ENCODE measurements at regions not wholly inside any gene's neighbourhood (a gene's known extent, or its start where the extent isn't known, plus 50 kb on each side); places are given as distances from the start of the nearest gene placed in this dataset.

DNA sequence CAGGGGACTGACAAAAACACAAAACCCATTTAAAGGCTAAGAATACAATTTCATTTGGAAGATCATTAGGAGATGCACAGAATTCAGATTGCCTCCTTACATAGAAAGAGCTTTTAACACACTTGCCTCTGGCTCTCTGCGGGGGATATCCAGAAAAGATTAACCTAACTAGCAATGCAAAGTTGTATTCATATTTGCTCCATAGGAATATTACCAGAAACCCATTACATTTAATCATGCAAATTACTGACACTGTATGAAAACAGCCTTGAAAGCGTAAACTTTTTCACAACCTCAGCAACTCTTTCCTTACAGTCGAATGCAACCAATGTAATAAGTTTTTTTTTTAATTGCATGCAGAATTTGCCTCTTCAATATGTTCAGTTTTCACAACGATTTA lies 1087.3 kb upstream of the PRKX start:
- TF ChIP-seq, protein P1, sequence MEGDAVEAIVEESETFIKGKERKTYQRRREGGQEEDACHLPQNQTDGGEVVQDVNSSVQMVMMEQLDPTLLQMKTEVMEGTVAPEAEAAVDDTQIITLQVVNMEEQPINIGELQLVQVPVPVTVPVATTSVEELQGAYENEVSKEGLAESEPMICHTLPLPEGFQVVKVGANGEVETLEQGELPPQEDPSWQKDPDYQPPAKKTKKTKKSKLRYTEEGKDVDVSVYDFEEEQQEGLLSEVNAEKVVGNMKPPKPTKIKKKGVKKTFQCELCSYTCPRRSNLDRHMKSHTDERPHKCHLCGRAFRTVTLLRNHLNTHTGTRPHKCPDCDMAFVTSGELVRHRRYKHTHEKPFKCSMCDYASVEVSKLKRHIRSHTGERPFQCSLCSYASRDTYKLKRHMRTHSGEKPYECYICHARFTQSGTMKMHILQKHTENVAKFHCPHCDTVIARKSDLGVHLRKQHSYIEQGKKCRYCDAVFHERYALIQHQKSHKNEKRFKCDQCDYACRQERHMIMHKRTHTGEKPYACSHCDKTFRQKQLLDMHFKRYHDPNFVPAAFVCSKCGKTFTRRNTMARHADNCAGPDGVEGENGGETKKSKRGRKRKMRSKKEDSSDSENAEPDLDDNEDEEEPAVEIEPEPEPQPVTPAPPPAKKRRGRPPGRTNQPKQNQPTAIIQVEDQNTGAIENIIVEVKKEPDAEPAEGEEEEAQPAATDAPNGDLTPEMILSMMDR (IDR thresholded peaks at IDR 0.05; ENCODE audit: low read length): no peak
- no peak for TF ChIP-seq EZH2 (IDR thresholded peaks at IDR 0.05; ENCODE audit: borderline replicate concordance, low read length)

All from OCI-LY1 (cell line).